ENCODE measurements at regions not wholly inside any gene's neighbourhood (a gene's known extent, or its start where the extent isn't known, plus 50 kb on each side); places are given as distances from the start of the nearest gene placed in this dataset.

GRCh38 chr18:47585914-47586313, 334.5 kb upstream of the SKOR2 start:
- TF ChIP-seq, protein P1, sequence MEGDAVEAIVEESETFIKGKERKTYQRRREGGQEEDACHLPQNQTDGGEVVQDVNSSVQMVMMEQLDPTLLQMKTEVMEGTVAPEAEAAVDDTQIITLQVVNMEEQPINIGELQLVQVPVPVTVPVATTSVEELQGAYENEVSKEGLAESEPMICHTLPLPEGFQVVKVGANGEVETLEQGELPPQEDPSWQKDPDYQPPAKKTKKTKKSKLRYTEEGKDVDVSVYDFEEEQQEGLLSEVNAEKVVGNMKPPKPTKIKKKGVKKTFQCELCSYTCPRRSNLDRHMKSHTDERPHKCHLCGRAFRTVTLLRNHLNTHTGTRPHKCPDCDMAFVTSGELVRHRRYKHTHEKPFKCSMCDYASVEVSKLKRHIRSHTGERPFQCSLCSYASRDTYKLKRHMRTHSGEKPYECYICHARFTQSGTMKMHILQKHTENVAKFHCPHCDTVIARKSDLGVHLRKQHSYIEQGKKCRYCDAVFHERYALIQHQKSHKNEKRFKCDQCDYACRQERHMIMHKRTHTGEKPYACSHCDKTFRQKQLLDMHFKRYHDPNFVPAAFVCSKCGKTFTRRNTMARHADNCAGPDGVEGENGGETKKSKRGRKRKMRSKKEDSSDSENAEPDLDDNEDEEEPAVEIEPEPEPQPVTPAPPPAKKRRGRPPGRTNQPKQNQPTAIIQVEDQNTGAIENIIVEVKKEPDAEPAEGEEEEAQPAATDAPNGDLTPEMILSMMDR (conservative IDR thresholded peaks at IDR 0.05; ENCODE audit: low read depth in 2 of 2), result no peak
- TF ChIP-seq EZH2 (IDR thresholded peaks at IDR 0.05; ENCODE audit: low read depth, unreplicated experiment) (no peak), POLR2AphosphoS5 (IDR thresholded peaks at IDR 0.05; ENCODE audit: low read depth) (no peak), EZH2phosphoT487 (IDR thresholded peaks at IDR 0.05; ENCODE audit: unreplicated experiment) (no peak), CREB1 (CRISPR knock-in tag; IDR thresholded peaks at IDR 0.05; ENCODE audit: low read depth) (no peak), ZNF114 (CRISPR knock-in tag; IDR thresholded peaks at IDR 0.05) (no peak), STAT1 (IDR thresholded peaks at IDR 0.05; ENCODE audit: unreplicated experiment) (no peak), NANOG (IDR thresholded peaks at IDR 0.05; ENCODE audit: borderline replicate concordance) (no peak)
- TF ChIP-seq, protein P2, sequence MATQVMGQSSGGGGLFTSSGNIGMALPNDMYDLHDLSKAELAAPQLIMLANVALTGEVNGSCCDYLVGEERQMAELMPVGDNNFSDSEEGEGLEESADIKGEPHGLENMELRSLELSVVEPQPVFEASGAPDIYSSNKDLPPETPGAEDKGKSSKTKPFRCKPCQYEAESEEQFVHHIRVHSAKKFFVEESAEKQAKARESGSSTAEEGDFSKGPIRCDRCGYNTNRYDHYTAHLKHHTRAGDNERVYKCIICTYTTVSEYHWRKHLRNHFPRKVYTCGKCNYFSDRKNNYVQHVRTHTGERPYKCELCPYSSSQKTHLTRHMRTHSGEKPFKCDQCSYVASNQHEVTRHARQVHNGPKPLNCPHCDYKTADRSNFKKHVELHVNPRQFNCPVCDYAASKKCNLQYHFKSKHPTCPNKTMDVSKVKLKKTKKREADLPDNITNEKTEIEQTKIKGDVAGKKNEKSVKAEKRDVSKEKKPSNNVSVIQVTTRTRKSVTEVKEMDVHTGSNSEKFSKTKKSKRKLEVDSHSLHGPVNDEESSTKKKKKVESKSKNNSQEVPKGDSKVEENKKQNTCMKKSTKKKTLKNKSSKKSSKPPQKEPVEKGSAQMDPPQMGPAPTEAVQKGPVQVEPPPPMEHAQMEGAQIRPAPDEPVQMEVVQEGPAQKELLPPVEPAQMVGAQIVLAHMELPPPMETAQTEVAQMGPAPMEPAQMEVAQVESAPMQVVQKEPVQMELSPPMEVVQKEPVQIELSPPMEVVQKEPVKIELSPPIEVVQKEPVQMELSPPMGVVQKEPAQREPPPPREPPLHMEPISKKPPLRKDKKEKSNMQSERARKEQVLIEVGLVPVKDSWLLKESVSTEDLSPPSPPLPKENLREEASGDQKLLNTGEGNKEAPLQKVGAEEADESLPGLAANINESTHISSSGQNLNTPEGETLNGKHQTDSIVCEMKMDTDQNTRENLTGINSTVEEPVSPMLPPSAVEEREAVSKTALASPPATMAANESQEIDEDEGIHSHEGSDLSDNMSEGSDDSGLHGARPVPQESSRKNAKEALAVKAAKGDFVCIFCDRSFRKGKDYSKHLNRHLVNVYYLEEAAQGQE (IDR thresholded peaks at IDR 0.05; ENCODE audit: unreplicated experiment), result no peak
- TF ChIP-seq, protein P3, sequence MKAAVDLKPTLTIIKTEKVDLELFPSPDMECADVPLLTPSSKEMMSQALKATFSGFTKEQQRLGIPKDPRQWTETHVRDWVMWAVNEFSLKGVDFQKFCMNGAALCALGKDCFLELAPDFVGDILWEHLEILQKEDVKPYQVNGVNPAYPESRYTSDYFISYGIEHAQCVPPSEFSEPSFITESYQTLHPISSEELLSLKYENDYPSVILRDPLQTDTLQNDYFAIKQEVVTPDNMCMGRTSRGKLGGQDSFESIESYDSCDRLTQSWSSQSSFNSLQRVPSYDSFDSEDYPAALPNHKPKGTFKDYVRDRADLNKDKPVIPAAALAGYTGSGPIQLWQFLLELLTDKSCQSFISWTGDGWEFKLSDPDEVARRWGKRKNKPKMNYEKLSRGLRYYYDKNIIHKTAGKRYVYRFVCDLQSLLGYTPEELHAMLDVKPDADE (IDR thresholded peaks at IDR 0.05), result no peak
